SK-MEL-5 (cell line): ENCODE measurements at regions not wholly inside any gene's neighbourhood (a gene's known extent, or its start where the extent isn't known, plus 50 kb on each side); places are given as distances from the start of the nearest gene placed in this dataset.
A peak's percentile ranks its signal among the peaks of the same experiment; 100 is the strongest.

Source experiments
- DNase-seq: peaks from one replicate; pipeline ENCODE4 v3.0.0-alpha.2; 2016; ENCODE audit warnings: low read depth, low spot score
- in situ Hi-C: cut with HindIII; loops from 2 replicates; pipeline ENCODE4 v1.10.0; 2016; ENCODE audit warnings: low sequenced_read_pairs, high pct_unique_total_duplicates, low pct_unique_long_range_greater_than_20kb

DNA sequence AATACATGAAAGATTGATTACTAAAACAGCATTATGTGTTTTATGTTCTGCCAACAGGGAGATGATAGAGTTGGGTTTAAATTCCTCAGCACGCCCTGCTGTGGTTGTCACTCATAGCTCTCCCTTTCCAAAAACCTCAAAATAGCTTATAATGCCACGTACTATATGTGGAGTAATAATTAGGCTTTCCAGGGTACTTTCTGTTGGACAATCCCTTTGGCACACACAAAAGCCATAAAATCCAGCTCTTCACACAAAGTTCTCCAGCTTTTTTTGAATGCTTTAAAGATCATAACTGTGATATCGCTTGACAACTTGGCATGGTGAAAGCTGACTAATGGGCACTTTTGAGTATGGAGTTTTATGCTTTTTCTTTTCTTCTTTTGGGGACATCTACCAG, 145.3 kb upstream of the DCN start:
- DNase-seq: peak; percentile 11
- in situ Hi-C loops: no loop called here

- in situ Hi-C loops: no loop called here
- DNase-seq: no peak
Observed at GRCh38 chr12:91327131-91327530, 144.5 kb upstream of the DCN start.

DNA sequence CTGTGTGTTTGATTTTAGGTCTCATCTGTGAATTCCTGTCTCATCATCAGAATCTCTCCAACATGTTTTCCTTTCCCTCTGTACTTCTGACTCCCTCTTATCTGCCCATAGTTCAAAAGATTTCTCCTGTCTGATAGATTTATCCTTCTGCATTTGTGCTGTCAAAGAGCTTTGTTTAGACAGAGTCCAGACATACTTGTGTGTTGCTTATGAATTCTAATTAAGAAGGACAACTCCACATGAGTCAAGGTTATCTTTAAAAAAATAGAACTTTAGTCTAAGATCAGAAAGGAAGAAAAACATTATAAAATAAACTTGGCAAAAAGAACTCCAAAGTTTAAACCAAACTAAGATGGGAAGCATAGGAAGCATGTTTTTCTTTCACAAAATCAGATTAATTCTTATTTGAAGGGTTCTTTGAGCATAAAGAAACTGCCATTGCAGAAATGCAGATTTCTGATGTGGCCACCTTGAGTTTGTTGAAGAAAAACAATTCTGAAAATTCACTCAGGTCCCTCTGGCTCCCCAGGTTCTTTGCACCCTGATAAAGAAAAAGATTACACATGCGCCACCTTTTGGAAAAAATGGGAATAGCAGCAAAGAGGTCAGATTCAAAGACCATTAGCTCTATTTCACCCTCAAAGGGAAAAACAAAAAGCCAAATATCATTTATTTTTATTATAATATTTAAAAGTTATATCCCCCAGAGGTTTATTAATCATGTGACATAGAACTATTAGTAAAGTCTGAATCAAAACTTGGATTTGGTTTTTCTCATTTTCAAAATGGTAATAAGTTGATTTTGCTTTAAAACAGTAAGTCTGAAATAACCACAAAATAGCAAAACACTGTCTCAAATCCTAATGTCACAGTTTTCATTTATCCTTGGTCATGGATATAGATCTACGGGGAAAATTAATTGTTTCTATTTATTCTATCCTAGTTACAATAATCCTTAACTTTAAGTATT, 143.7 kb upstream of the DCN start:
- in situ Hi-C loops: no loop called here
- peak; percentile 74 for DNase-seq

GRCh38 chr12:91320999-91321398, 138.4 kb upstream of the DCN start:
- in situ Hi-C loops: no loop called here
- DNase-seq: no peak

DNA sequence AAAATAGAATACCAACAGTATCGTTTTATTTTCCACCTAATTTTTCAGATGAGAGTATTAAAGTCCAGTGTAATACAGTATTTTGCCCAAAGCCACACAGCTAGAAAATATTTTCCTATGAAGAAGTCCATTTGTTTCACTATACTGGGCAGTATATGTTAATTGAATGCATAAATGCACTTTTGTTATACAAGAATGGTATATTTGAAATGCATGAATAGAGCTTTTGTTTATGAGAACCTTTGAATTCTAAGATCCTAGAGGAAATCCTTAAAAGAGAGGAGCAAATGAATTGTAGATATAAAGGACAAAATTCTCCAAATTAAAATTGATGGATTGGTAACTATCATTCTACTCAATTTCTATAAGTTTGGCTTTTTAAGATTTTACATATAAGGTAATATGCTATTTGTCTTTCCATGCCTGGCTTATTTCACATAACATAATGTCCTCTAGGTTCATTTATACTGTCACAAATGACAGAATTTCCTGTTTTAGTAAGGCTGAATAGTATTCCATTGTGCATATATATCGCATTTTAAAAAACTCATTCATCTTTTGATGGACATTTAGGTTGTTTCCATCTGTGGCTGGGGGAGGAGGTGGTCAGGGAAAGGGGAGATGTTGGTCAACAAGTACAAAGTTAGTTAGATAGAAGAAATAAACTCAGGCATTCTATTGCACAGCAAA, 136.6 kb upstream of the DCN start:
- in situ Hi-C loops: no loop called here
- DNase-seq: peak; percentile 83

DNA sequence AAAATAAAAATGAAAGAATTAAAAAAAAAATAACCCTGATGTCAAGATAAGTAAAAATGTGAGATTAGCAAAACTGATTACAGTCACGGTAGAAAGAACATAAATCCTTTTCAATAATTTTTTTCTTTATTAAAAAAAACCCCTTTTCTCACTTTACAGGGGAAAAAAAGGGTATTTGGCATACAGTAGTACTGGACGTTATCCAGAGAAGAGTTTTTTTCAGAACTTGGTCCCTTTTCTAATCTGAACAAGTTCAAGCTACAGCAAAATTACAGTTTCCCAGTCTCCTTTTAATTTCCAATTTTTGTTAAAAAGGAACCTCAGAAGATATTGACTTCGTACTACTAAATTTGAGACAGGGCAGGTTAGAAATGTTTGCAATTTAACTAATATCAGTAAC, 134.7 kb upstream of the DCN start:
- in situ Hi-C loops: no loop called here
- DNase-seq: no peak

DNA sequence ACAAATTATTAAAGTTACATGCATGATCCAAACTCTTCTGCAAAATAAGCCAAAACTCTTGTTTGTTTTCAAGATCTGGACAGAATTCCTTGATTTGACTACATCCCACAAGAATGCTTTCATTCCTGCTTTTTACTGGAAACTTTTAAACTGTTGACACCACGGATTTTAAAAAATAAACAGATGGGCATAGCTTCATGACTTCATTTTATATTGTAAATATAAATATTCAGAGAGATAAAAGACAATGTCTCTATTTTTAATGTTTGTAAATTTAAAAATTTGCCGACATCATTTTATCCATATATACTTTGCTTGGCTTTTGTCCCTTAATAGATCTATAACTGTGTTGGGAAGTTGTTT, 134.3 kb upstream of the DCN start:
- DNase-seq: no peak

GRCh38 chr12:91316161-91316906, 133.7 kb upstream of the DCN start:
- no peak for DNase-seq

More for the DNA sequence above, 134.3 kb upstream of the DCN start:
- in situ Hi-C loops: no loop called here

DNA sequence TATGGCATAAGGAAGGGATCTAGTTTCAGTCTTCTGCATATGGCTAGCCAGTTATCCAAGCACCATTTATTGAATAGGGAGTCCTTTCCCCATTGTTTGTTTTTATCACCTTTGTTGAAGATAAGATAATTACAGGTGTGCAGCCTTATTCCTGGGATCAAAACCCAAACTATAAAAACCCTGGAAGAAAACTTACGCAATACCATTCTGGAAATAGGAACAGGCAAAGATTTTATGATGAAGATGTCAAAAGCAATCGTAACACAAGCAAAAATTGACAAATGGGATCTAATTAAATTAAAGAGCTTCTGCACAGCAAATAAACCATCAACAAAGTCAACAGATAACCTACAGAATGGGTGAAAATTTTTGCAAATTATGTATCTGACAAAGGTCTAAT, 128.5 kb upstream of the DCN start:
- no peak for DNase-seq
- in situ Hi-C loops: no loop called here

More at GRCh38 chr12:91316161-91316906, 133.7 kb upstream of the DCN start:
- in situ Hi-C loops: no loop called here

- in situ Hi-C loops: no loop called here
- no peak for DNase-seq
Observed at GRCh38 chr12:91309450-91309849, 126.8 kb upstream of the DCN start.

- DNase-seq: no peak
- in situ Hi-C loops: no loop called here
Observed at GRCh38 chr12:91307957-91308670, 125.5 kb upstream of the DCN start.

DNA sequence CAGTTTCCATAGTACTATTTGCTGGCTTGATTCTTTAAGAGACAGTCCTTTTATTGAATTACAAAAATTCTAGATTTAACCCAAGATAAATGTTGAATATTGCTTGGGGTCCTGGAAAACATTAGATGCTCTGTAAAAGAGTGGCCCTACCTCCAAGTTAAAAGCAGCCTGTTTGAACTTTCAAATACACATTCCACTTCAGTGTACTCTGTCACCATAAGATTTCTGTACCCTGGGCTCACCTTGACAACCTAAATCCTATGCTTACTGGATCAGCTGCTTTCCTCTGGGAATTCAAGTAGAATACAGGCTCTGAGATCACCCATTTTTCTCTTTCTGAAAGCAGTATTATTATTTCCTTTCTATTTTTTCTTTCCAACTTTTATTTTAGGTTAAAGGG, 107.7 kb upstream of the DCN start:
- in situ Hi-C loops: no loop called here
- DNase-seq: no peak

DNA sequence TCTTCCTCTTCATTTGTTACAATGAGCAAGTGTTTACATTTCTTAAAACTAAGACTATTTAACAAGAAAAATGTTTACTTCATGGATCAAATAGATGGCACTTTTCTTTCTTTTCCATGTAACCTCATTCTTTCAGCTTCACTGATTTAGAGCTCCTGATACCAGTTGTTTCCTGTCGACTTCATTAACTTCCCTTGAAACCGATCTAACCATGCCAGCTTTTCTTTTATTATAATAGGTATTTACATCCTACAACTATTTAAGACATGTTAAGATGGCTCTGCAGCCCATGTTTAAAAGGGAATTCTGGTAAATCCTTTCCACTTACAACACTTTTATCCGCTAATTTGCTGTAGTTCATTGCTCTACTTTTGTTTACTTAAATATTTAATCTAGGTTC, 107.3 kb upstream of the DCN start:
- in situ Hi-C loops: no loop called here
- no peak for DNase-seq

GRCh38 chr12:91289072-91289471, 106.5 kb upstream of the DCN start:
- in situ Hi-C loops: no loop called here

DNA sequence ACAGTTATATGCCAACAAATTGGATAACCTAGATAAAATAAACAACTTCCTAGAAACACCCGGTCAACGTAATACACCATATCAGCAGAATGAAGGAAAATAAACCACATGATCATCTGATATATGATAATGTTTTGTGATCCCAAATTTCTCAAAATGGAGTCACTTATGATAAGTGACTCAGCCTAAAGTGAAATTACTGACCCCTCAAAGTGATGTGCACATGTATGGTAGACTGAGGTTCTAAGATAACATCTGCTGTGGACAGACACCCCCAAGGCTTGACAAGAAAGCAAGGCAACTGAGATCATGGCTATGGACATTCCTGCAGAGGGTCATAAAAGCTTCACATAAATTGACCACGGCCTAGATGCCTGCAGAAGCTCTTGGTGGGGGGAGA, 105.1 kb upstream of the DCN start:
- in situ Hi-C loops: no loop called here
- DNase-seq: no peak

More at GRCh38 chr12:91289072-91289471, 106.5 kb upstream of the DCN start:
- no peak for DNase-seq

GRCh38 chr12:91278126-91278525, 95.5 kb upstream of the DCN start:
- in situ Hi-C loops: no loop called here
- DNase-seq: no peak

DNA sequence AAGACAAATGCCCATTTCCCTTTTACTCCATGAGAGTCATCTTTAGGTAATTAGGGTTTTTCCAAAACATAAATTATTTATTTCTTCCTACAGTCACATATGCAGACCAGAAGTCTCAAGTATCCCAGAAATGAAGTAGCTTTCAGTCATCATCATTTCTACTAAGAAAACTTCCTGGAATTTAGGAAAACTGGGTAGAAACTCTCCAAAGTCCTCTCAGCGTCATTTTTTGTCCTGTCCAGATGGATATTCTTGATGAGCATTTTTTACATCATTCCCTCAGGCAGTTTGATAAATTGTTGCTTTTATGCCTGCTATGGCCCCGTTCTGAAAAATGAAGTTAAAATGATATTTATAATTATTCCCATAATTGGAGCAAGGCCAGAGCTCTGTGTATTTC, 93.9 kb upstream of the DCN start:
- in situ Hi-C loops: no loop called here
- no peak for DNase-seq

DNA sequence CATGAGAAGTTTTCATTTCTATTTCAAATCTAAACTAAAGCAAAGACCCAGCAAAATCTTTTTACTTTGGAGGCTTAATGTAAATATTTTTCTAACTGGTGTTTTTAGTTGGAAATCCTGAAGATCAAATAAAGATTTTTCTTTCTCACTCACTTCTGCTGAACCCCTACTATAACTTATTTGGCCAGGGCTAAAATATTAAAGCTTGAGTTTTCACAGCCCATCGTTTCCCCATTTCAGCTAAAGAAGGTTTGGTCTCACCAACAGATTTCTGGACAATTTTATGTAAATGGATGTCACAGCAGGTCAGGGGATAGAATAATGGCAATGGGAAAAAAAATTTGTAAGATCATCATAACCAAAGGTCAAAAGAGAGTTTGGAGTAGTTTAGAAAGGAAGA, 92.7 kb upstream of the DCN start:
- DNase-seq: no peak
- in situ Hi-C loops: no loop called here
